LNCaP clone FGC (cell line): ENCODE measurements at regions not wholly inside any gene's neighbourhood (a gene's known extent, or its start where the extent isn't known, plus 50 kb on each side); places are given as distances from the start of the nearest gene placed in this dataset.
A peak's percentile ranks its signal among the peaks of the same experiment; 100 is the strongest.
"Not testable (repeated sequence)": the region's sequence is repeated elsewhere in the genome, so short reads cannot be mapped to it uniquely, and the experiment has no call there.

Experiments
- DNase-seq: peaks from one replicate; pipeline ENCODE4 v3.0.0-alpha.2; 2011; ENCODE audit warnings: low read depth
- H3K4me3 ChIP-seq: 2 replicates; pipeline ENCODE4 v1.5.1; 2011; ENCODE audit warnings: mild to moderate bottlenecking, low read depth, low read length, control low read depth
- TF ChIP-seq, protein P1 (sequence below): IDR thresholded peaks from 2 replicates; pipeline ENCODE4 v1.5.1; 2012; ENCODE audit warnings: mild to moderate bottlenecking; ENCODE audit not compliant: control insufficient read depth, insufficient read depth; ENCODE audit errors: extremely low read depth

DNA sequence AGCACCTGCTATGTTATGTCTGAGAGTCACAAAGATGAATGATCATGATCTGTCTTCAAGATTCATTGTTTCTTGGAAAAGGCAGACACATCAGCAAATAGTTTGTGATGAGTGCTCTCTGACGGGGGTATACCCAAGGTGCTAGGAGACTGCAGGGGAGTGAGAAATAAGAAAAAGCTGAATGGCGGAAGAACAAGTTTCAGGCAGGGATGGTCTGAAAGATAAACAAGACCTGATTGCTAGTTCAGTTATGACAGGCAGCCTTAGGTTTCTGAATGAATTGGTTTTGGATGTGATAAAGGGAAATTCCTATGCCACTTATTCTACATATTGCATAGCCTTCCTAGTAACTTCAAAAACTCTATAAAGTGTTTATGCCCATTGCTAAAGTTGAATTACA is 327.0 kb upstream of the DKK2 start:
- TF ChIP-seq, protein P1, sequence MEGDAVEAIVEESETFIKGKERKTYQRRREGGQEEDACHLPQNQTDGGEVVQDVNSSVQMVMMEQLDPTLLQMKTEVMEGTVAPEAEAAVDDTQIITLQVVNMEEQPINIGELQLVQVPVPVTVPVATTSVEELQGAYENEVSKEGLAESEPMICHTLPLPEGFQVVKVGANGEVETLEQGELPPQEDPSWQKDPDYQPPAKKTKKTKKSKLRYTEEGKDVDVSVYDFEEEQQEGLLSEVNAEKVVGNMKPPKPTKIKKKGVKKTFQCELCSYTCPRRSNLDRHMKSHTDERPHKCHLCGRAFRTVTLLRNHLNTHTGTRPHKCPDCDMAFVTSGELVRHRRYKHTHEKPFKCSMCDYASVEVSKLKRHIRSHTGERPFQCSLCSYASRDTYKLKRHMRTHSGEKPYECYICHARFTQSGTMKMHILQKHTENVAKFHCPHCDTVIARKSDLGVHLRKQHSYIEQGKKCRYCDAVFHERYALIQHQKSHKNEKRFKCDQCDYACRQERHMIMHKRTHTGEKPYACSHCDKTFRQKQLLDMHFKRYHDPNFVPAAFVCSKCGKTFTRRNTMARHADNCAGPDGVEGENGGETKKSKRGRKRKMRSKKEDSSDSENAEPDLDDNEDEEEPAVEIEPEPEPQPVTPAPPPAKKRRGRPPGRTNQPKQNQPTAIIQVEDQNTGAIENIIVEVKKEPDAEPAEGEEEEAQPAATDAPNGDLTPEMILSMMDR: no peak
- H3K4me3 ChIP-seq: no peak overlapping the region
- DNase-seq: no peak

DNA sequence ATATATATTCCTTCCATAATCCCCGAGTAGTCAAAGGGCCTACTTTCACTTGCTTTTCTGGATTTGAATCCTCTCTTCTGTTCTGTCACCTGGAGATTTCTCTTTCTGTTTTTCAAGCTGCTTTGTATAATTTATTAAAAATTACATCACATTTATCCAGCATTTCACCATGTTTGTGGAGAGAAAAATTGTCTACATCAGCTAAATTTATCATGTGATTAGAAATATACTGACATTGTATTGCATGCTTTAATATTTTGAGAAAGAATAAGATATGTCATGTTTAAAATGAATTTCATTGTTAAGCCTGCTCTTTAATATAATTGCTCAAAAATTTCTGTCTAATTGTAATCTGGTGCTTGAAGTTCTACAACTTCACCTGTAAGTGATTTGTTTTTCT is 323.1 kb upstream of the DKK2 start:
- TF ChIP-seq, protein P1: no peak
- no peak for DNase-seq
- H3K4me3 ChIP-seq: no peak overlapping the region

DNA sequence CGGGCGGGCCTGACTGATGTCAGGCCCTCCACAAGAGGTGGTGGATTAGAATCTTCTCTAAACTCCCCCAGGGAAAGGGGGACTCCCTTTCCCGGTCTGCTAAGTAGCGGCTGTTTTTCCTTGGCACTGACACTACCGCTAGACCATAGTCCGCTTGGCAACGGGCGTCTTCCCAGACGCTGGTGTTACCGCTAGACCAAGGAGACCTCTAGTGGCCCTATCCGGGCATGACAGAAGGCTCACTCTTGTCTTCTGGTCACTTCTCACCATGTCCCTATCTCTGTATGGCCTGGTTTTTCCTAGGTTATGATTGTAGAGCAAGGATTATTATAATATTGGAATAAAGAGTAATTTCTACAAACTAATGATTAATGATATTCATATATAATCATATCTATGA is 318.2 kb upstream of the DKK2 start:
- TF ChIP-seq, protein P1: peak; percentile 57
- peak; percentile 23 for DNase-seq
- not testable (repeated sequence) for H3K4me3 ChIP-seq

GRCh38 chr4:107351196-107351595 is 315.1 kb upstream of the DKK2 start:
- TF ChIP-seq, protein P1: no peak
- no peak for DNase-seq

DNA sequence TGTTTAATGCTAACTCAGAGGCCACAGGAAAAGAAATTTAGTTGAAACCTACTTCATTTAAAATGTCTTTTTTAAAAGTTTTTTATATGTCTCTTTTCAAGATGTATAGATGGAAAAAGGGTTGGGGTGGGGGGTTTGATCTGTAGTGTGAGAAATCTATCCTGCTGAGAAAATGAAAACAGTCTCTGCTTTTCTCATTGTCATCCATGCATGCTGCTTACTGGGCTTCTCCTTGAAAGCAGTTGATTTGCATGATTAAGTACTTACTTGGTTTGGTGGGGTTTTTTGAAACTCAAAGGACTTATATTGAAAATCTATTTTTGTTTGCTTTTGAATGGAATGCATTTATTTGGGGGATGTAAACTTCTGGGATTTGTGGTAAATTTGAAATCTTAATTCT is 313.6 kb upstream of the DKK2 start:
- DNase-seq: no peak
- TF ChIP-seq, protein P1: no peak
- H3K4me3 ChIP-seq: no peak overlapping the region

More at GRCh38 chr4:107351196-107351595, 315.1 kb upstream of the DKK2 start:
- no peak overlapping the region for H3K4me3 ChIP-seq

GRCh38 chr4:107349266-107349665 is 313.2 kb upstream of the DKK2 start:
- no peak for DNase-seq
- TF ChIP-seq, protein P1: no peak
- no peak overlapping the region for H3K4me3 ChIP-seq
